Activated T-cell treated with anti-CD3 and anti-CD28 coated beads for 48 hours (primary cell): ENCODE measurements at regions not wholly inside any gene's neighbourhood (a gene's known extent, or its start where the extent isn't known, plus 50 kb on each side); places are given as distances from the start of the nearest gene placed in this dataset.
"Not testable (repeated sequence)": the region's sequence is repeated elsewhere in the genome, so short reads cannot be mapped to it uniquely, and the experiment has no call there.

Source experiments
- DNase-seq: peaks from one replicate; pipeline ENCODE4 v3.0.0-alpha.2; 2020; ENCODE audit warnings: low read depth

GRCh38 chr6:140443112-140443511 is 1068.7 kb upstream of the CITED2 start:
- not testable (repeated sequence) for DNase-seq

- no peak for DNase-seq
Measured at GRCh38 chr6:140441256-140441655, 1066.8 kb upstream of the CITED2 start.

DNA sequence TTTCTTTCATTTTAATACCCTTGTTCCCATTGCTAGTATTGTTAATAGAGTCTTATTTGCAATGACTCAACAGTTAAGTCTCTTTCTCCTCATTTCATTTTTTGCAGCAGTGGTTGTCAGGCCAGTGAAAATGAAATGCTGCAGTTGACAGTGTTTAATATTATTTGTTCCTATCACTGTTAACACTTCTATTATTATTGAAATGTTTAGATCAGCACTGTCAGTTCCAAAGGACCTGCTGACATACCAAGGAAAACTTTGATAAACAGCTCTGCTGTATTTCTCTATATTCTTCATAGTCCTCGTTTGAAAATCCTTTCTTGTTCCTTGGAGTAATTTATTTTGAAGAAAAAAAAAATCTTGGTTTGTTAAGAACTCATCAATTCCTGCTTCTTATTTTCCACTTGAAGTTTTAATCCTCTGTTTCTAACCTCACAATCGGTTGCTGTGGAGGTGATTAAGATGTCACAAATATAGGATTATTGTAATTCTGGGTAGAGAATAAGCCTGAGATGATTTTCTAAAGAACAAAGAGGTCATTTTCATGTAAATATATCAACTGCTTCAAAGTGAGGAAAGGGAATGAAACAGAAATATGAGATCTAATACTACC is 1065.9 kb upstream of the CITED2 start:
- no peak for DNase-seq

- no peak for DNase-seq
Measured at GRCh38 chr6:140438346-140438735, 1063.9 kb upstream of the CITED2 start.

GRCh38 chr6:140437619-140438345 is 1063.3 kb upstream of the CITED2 start:
- DNase-seq: no peak

DNA sequence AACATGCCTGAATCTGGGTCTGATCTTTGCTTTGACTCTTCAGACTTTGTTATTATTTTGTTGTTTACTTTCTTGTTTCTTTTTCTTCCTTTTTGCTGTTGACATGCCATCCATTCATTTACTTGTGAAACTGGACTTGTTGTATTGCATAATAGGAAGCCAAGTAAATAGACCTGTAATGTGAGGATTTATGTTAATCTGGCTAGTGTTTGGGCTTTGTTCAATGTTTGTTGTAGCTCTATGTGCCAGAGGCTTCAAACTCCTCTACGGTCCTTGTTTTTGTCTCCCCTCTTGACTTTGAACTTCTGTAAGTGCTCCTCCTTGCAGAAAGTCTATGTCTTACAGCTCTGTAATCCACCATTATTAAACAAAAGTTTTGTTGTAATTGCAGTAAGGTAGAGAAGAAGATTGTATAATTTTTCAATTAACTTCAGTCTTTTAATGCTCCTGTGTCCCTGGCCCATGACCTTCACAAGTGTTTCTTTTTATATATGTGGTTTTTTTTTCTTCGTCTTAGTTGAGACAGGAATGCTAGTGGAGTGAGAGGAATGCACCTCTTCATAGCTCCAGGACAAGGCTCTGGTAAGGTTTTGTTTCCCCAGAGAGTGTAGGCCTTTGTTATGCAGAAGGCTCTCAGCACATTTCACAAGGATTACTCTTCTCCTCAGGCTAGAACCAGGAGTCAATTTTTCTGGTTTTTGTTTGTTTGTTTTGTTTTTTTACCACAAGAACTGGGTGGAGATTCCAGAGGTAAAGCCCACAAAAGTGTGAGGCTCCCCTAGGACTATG is 1061.8 kb upstream of the CITED2 start:
- no peak for DNase-seq

- no peak for DNase-seq
Measured at GRCh38 chr6:140434761-140435160, 1060.3 kb upstream of the CITED2 start.

GRCh38 chr6:140433072-140433471 is 1058.6 kb upstream of the CITED2 start:
- DNase-seq: no peak

DNA sequence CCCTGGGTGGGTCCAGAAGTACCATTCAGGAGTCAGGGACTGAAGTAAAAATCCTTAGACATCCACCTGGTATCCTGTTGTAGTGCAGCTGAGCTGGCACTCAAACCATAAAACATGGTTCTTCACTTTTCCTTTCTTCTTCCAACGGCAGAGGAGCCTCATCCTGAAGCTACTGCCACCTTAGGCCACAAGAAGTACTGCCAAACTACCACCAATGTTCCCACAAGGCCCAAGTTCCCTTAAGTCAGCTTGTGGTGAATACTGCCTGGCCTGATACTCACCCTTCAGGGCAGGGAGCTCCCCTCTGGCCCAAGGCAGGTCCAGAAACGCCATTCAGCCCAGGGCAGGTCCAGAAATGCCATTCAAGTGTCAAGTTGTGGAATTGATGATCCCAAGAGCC is 1053.4 kb upstream of the CITED2 start:
- no peak for DNase-seq

GRCh38 chr6:140414966-140415620 is 1040.6 kb upstream of the CITED2 start:
- DNase-seq: no peak

DNA sequence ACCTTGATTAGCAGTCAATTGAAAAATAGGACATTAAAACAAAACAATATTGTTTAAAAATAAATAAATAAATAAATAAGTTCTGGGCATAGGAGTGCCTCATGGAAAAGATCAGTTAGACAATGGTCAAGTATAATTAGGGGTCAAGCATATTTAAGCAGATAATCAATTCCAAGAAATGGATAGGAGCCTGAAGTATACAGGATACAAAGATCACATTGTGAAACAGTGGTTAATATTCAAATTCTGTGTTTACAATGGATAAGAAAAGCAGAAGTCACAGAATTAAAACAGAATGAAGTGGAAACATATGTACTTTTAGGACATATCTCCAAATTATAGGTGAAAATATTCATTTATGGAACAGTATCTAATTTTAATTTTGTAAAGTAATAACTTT is 1028.6 kb upstream of the CITED2 start:
- no peak for DNase-seq

GRCh38 chr6:140401761-140402160 is 1027.3 kb upstream of the CITED2 start:
- DNase-seq: no peak

- no peak for DNase-seq
Measured at GRCh38 chr6:140398076-140398475, 1023.6 kb upstream of the CITED2 start.

DNA sequence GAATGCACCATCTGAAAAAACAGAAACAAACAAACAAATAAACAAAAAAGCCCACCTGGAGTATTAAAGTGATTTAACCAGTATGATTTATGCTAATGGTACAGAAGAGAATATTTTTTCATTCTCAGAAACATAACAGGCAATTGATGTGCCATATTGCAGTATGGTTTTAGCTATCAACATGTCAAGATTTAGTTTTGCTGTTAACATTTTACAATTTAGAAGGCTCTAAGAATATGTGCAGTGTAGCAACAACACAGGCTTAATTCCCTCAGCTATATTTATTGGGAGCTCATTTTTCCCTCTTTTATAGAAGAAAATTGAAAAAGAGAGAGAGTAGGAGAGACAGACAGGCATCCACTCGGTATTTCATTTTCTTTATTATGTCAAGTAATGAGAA is 1022.7 kb upstream of the CITED2 start:
- no peak for DNase-seq

DNA sequence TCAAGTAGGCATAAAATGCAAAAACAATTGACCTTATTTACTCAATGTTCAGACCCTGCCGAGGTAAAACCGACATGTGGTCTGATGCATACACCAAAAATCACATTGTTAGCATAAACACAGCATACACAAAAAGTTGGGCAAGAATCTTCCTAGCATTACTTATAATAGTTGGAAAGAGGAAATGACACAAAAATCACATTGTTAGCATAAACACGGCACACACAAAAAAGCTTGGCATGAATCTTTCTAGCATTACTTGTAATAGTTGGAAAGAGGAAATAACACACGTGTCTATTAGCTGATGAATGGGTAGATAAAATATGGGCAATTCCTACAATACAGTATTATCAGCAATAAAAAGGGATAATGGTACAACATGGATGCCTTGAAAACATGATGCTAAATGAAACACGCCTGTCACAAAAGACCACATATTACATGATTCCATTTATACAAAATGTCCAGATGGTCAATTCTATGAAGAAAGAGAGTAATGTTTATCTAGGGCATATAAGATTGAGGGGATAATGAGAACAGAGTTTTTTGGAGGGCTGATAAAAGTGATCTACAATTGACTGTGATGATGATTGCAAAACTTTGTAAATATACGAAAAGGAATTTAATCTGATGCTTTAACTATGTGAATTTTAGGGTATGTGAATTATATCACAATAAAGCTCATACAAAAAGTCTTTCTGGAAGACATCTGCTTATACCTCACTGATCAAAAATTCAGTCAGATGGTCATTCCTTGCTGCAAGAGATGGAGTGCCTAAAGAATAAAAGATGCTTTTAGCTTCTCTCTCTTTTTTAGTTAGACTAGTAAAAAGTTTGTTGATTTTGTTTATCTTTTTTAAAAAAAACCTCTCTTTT is 1019.5 kb upstream of the CITED2 start:
- DNase-seq: no peak

DNA sequence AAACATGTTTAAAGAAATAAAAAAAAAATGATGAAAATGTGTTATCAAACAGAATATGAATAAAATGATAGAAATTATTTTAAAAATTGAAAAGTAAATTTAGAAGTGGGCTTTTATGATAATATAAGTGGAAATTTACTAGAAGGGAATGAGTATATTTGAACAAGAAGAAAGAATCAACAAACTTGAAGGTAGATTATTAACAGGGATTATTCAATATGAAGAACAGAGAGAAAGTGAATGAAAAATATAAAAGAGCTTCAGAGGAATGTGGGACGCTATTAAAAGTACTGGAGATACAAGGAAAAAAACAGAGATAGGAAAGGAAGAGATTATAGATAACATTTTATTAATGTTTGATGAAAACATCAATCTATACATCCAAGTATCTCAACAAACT is 1014.4 kb upstream of the CITED2 start:
- DNase-seq: no peak

GRCh38 chr6:140388192-140388802 is 1013.8 kb upstream of the CITED2 start:
- DNase-seq: no peak

- DNase-seq: no peak
Measured at GRCh38 chr6:140385679-140386078, 1011.2 kb upstream of the CITED2 start.

DNA sequence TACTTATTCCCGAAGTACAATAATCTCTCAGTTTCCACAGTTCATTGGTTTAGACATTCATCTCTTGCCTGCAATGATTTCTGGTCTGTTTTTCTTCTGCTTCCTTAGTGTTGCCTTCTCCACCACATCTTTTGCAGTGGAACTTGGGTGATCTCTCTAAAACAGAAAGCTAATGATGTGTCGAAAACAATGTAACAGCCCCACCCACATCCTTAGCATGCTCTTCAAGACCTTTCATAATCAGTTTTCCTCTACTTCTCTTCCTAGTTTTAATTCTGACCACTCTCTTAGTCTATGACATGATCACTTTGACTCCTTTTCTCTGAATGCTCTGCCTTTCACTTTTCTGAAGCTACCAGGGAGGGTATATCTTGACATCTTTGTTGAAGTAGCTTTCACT is 1007.9 kb upstream of the CITED2 start:
- no peak for DNase-seq

GRCh38 chr6:140380427-140381218 is 1006.2 kb upstream of the CITED2 start:
- DNase-seq: no peak
